A673 (cell line): ENCODE measurements at regions not wholly inside any gene's neighbourhood (a gene's known extent, or its start where the extent isn't known, plus 50 kb on each side); places are given as distances from the start of the nearest gene placed in this dataset.

Experiments used
- BruUV-seq: library from RNA; stranded (reverse); fragments of 400-500 nt; replicated peaks from 2 replicates; lab custom pipeline; 2021; lab: Mats Ljungman, UMichigan
- CTCF ChIA-PET: fragments of 300-600 bp; sonication (Branson Sonifier 250); formaldehyde crosslinking; loops from one replicate; lab custom pipeline; 2022; ENCODE audit warnings: antibody characterized with exemption; lab: Charles Lee
- POLR2A ChIA-PET: fragments of 300-600 bp; sonication (Branson Sonifier 250); formaldehyde crosslinking; loops from one replicate; lab custom pipeline; 2022; ENCODE audit warnings: antibody characterized with exemption; ENCODE audit not compliant: low non-redundant PET; lab: Charles Lee
- DNase-seq: peaks from one replicate; pipeline ENCODE4 v3.0.0-alpha.2; 2015; ENCODE audit warnings: low spot score
- H3K27ac ChIP-seq: fragments of 200-600 bp; sonication (generic); 2 replicates; pipeline ENCODE4 v1.5.1; 2016; ENCODE audit warnings: mixed run types, low read depth, mild to moderate bottlenecking, mixed read lengths, antibody characterized with exemption, low read length; ENCODE audit not compliant: poor library complexity, severe bottlenecking
- H3K27me3 ChIP-seq: fragments of 200-600 bp; sonication (generic); replicated peaks from 2 replicates; pipeline ENCODE4 v1.6.1; 2017; ENCODE audit warnings: mixed run types, low read depth, mild to moderate bottlenecking, mixed read lengths, antibody characterized with exemption, low read length; ENCODE audit not compliant: insufficient read depth, poor library complexity
- H3K36me3 ChIP-seq: fragments of 200-600 bp; sonication (generic); 2 replicates; pipeline ENCODE4 v1.6.1; 2016; ENCODE audit warnings: mixed run types, mild to moderate bottlenecking, mixed read lengths, antibody characterized with exemption, low read length; ENCODE audit not compliant: insufficient read depth, poor library complexity, severe bottlenecking
- H3K4me1 ChIP-seq: fragments of 200-600 bp; sonication (generic); 2 replicates; pipeline ENCODE4 v1.6.1; 2017; ENCODE audit warnings: mixed run types, mild to moderate bottlenecking, mixed read lengths, antibody characterized with exemption, low read length; ENCODE audit not compliant: insufficient read depth, poor library complexity, severe bottlenecking
- H3K4me3 ChIP-seq: fragments of 200-600 bp; sonication (generic); 2 replicates; pipeline ENCODE4 v1.5.1; 2016; ENCODE audit warnings: low read depth, mixed run types, mild to moderate bottlenecking, mixed read lengths, low read length; ENCODE audit not compliant: poor library complexity, severe bottlenecking
- H3K9me3 ChIP-seq: fragments of 200-600 bp; sonication (generic); 2 replicates; pipeline ENCODE4 v1.6.1; 2016; ENCODE audit warnings: mixed run types, low read depth, mild to moderate bottlenecking, mixed read lengths, antibody characterized with exemption, low read length; ENCODE audit not compliant: poor library complexity, severe bottlenecking
- EZH2 ChIP-seq: fragments of 200-600 bp; sonication (generic); IDR thresholded peaks from 2 replicates; pipeline ENCODE4 v1.6.1; 2017; ENCODE audit warnings: borderline replicate concordance, low read depth, mild to moderate bottlenecking, mixed read lengths, antibody characterized with exemption, low read length; ENCODE audit not compliant: poor library complexity, severe bottlenecking
- intact Hi-C: fragments of 100-400 bp; cut with micrococcal nuclease; formaldehyde crosslinking; loops from one replicate; pipeline ENCODE4 v1.10.0; 2022; ENCODE audit not compliant: unreplicated experiment
- TF ChIP-seq, protein P1 (sequence below): fragments of 300-800, 200-600 bp; sonication (generic); conservative IDR thresholded peaks from 2 replicates; pipeline ENCODE4 v1.5.1; 2017; ENCODE audit warnings: low read depth, mild to moderate bottlenecking, antibody characterized with exemption, low read length, moderate library complexity, mixed read lengths

DNA sequence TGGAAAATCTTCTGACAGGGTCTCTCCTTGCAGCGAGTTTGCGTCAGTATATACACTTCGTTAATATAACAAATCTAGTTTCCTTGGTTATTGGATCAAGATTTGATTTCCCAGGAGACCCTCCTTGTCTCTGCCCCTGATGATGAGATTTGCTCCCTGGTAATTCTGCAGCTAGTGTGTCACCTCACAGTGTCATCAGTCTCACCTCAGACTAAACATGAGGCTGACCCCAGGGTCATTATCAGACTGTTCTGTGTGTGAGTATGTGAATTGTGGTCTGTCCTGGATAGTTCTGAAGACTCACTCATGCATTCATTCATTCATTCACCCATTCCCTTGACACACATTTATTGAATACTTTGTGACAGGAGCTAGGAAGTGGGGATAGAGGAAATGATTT is 138.4 kb upstream of the CTTNBP2 start:
- no peak overlapping the region for H3K4me3 ChIP-seq
- CTCF ChIA-PET: no interaction called here
- no peak overlapping the region for H3K27ac ChIP-seq
- H3K36me3 ChIP-seq: no peaks in the 10 kb centered on the region
- intact Hi-C loops: no loop called here
- no peaks in the 10 kb centered on the region for H3K4me1 ChIP-seq
- no peaks in the 10 kb centered on the region for H3K9me3 ChIP-seq
- H3K27me3 ChIP-seq: no peaks in the 10 kb centered on the region
- POLR2A ChIA-PET: no interaction called here
- no peak for DNase-seq
- BruUV-seq: no TSS peak
- TF ChIP-seq EZH2: no peak
- TF ChIP-seq, protein P1, sequence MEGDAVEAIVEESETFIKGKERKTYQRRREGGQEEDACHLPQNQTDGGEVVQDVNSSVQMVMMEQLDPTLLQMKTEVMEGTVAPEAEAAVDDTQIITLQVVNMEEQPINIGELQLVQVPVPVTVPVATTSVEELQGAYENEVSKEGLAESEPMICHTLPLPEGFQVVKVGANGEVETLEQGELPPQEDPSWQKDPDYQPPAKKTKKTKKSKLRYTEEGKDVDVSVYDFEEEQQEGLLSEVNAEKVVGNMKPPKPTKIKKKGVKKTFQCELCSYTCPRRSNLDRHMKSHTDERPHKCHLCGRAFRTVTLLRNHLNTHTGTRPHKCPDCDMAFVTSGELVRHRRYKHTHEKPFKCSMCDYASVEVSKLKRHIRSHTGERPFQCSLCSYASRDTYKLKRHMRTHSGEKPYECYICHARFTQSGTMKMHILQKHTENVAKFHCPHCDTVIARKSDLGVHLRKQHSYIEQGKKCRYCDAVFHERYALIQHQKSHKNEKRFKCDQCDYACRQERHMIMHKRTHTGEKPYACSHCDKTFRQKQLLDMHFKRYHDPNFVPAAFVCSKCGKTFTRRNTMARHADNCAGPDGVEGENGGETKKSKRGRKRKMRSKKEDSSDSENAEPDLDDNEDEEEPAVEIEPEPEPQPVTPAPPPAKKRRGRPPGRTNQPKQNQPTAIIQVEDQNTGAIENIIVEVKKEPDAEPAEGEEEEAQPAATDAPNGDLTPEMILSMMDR: no peak

DNA sequence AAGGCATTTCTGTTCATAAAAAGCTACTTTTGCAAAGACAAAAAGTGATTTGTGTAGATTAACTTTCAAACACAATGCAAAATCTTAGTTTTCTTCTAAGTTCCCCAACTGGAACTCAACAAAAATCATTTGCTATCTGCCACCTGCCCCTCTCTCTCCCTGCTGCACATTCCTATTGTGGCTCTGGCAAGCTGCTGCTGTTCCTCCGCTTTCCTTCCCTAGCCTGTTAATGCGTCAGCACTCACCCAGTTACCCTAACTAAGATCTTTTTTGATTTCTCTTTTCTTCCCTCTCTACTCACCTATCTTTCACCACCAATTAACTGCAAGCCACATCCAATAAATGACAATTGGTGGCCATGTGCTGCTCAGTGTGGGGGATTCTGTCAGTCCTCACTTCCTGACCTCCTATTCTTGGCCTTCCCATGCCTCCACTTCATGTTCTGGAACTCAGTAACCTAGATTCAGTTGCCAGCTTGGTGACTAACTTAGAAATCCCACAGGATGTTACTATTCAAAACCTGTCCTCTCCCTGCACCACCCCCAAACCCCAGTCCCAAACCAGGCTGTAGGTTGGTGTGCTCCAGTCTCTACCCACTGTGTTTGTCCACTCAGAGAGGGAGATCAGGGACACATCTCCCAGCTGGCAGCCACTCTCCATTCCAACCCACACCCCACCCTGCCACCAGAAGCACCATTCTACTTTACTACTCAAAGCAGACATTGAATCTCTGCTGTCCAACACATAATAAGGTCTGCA is 140.2 kb upstream of the CTTNBP2 start:
- CTCF ChIA-PET: no interaction called here
- peaks cover 8% of the 10 kb centered on the region for H3K9me3 ChIP-seq
- intact Hi-C loops: no loop called here
- no peaks in the 10 kb centered on the region for H3K27me3 ChIP-seq
- H3K36me3 ChIP-seq: no peaks in the 10 kb centered on the region
- POLR2A ChIA-PET: no interaction called here
- H3K27ac ChIP-seq: no peak overlapping the region
- TF ChIP-seq EZH2: no peak
- TF ChIP-seq, protein P1: no peak
- no peak for DNase-seq
- no TSS peak for BruUV-seq
- H3K4me3 ChIP-seq: no peak overlapping the region
- H3K4me1 ChIP-seq: no peaks in the 10 kb centered on the region

DNA sequence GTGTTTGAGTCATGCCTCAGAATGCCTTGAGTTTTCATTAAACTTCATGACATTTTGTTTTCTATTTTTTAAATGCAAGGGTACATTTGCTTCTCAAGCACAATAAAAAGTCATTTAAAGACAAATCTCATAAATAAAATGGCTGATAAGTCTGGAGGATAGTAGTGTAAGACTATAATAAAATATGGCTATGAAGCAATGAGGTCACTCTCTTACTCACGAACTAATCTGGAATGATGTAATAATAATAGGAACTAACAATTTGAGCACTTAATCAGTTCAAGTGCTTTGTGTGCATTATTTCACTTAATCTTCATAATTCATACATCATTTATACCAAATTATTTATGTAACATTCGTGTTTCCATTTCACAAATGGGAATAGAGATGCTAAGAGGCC is 149.3 kb upstream of the CTTNBP2 start:
- BruUV-seq: no TSS peak
- H3K27me3 ChIP-seq: no peaks in the 10 kb centered on the region
- intact Hi-C loops: no loop called here
- H3K36me3 ChIP-seq: no peaks in the 10 kb centered on the region
- H3K27ac ChIP-seq: no peak overlapping the region
- peaks cover 8% of the 10 kb centered on the region for H3K9me3 ChIP-seq
- TF ChIP-seq, protein P1: no peak
- no peak for TF ChIP-seq EZH2
- ChIA-PET CTCF (no interaction called here), POLR2A (no interaction called here)
- DNase-seq: no peak
- H3K4me3 ChIP-seq: no peak overlapping the region
- H3K4me1 ChIP-seq: no peaks in the 10 kb centered on the region
